Lower lobe of right lung (tissue), 2 donors: ENCODE measurements at regions not wholly inside any gene's neighbourhood (a gene's known extent, or its start where the extent isn't known, plus 50 kb on each side); places are given as distances from the start of the nearest gene placed in this dataset.
A peak's percentile ranks its signal among the peaks of the same experiment; 100 is the strongest.

Experiments
- ATAC-seq, 2 donors: fragments of 200-7000 bp; cut with Tn5 transposase; one replicate each; pipeline ENCODE4 v1.9.1; 2020 to 2022; ENCODE audit warnings: mild to moderate bottlenecking in 2 of 2, moderate library complexity in 2 of 2
- DNase-seq: peaks from one replicate; pipeline ENCODE4 v3.0.0-alpha.2; 2020
- H3K27ac ChIP-seq: fragments of 200-600 bp; one replicate; pipeline ENCODE4 v1.8.0; 2022
- H3K27me3 ChIP-seq: fragments of 200-600 bp; one replicate; pipeline ENCODE4 v1.8.0; 2022; ENCODE audit warnings: low read depth
- H3K36me3 ChIP-seq: fragments of 200-600 bp; one replicate; pipeline ENCODE4 v1.8.0; 2022; ENCODE audit warnings: mild to moderate bottlenecking
- H3K4me1 ChIP-seq: fragments of 200-600 bp; one replicate; pipeline ENCODE4 v1.8.0; 2022
- H3K4me3 ChIP-seq: fragments of 200-600 bp; one replicate; pipeline ENCODE4 v1.8.0; 2022; ENCODE audit warnings: mild to moderate bottlenecking
- H3K9me3 ChIP-seq: fragments of 200-600 bp; one replicate; pipeline ENCODE4 v1.8.0; 2022
- CTCF ChIP-seq: fragments of 200-600 bp; IDR thresholded peaks from one replicate; pipeline ENCODE4 v1.8.0; 2022; ENCODE audit warnings: antibody characterized with exemption, mild to moderate bottlenecking
- intact Hi-C: fragments of 100-400 bp; cut with DNase I; formaldehyde crosslinking; loops from one replicate; pipeline ENCODE4 v1.11.0; 2022
- donor health status: DM: no; HTN: yes; CAD: no; lungs with severe emphysema.

GRCh38 chr18:47606526-47606925 is 323.9 kb downstream of the SMAD2 start:
- no peak overlapping the region for H3K27ac ChIP-seq
- no peaks in the 10 kb centered on the region for H3K27me3 ChIP-seq
- intact Hi-C loops, result no loop called here
- peaks cover 4% of the 10 kb centered on the region for H3K9me3 ChIP-seq
- no peaks in the 10 kb centered on the region for H3K4me1 ChIP-seq
- ATAC-seq, result no peak
- no peak for TF ChIP-seq CTCF
- no peak for DNase-seq
- H3K36me3 ChIP-seq, result no peaks in the 10 kb centered on the region
- no peak overlapping the region for H3K4me3 ChIP-seq

- TF ChIP-seq CTCF, result no peak
- Histone ChIP-seq H3K9me3 (no peaks in the 10 kb centered on the region), H3K4me1 (no peaks in the 10 kb centered on the region), H3K27ac (no peak overlapping the region), H3K36me3 (no peaks in the 10 kb centered on the region), H3K4me3 (no peak overlapping the region), H3K27me3 (no peaks in the 10 kb centered on the region)
- peak; percentile 61 to 90 for ATAC-seq
- intact Hi-C loops, result no loop called here
- DNase-seq, result no peak
Measured at GRCh38 chr18:47605093-47605492, 325.4 kb downstream of the SMAD2 start.

- H3K27me3 ChIP-seq, result no peaks in the 10 kb centered on the region
- no peaks in the 10 kb centered on the region for H3K4me1 ChIP-seq
- no peaks in the 10 kb centered on the region for H3K36me3 ChIP-seq
- no peak for ATAC-seq
- no peak overlapping the region for H3K27ac ChIP-seq
- intact Hi-C loops, result no loop called here
- no peaks in the 10 kb centered on the region for H3K9me3 ChIP-seq
- H3K4me3 ChIP-seq, result no peak overlapping the region
- no peak for TF ChIP-seq CTCF
- no peak for DNase-seq
Measured at GRCh38 chr18:47604021-47604420, 326.4 kb downstream of the SMAD2 start.

GRCh38 chr18:47603158-47603557 is 327.3 kb downstream of the SMAD2 start:
- no peak overlapping the region for H3K4me3 ChIP-seq
- no peaks in the 10 kb centered on the region for H3K4me1 ChIP-seq
- no peak overlapping the region for H3K27ac ChIP-seq
- intact Hi-C loops, result no loop called here
- no peak for TF ChIP-seq CTCF
- no peaks in the 10 kb centered on the region for H3K27me3 ChIP-seq
- no peaks in the 10 kb centered on the region for H3K36me3 ChIP-seq
- no peak for DNase-seq
- no peaks in the 10 kb centered on the region for H3K9me3 ChIP-seq
- ATAC-seq, result no peak

GRCh38 chr18:47602273-47602897 is 328.1 kb downstream of the SMAD2 start:
- no peak overlapping the region for H3K4me3 ChIP-seq
- intact Hi-C loops, result no loop called here
- ATAC-seq, result no peak

More at GRCh38 chr18:47602273-47602897, 328.1 kb downstream of the SMAD2 start:
- no peaks in the 10 kb centered on the region for H3K9me3 ChIP-seq
- DNase-seq, result no peak
- H3K4me1 ChIP-seq, result no peaks in the 10 kb centered on the region
- H3K36me3 ChIP-seq, result no peaks in the 10 kb centered on the region
- H3K27ac ChIP-seq, result no peak overlapping the region
- H3K27me3 ChIP-seq, result no peaks in the 10 kb centered on the region
- TF ChIP-seq CTCF, result no peak
